Middle frontal gyrus (tissue), 1 donor: ENCODE measurements at regions not wholly inside any gene's neighbourhood (a gene's known extent, or its start where the extent isn't known, plus 50 kb on each side); places are given as distances from the start of the nearest gene placed in this dataset.
"Not testable (repeated sequence)": the region's sequence is repeated elsewhere in the genome, so short reads cannot be mapped to it uniquely, and the experiment has no call there.

Experiments used
- DNase-seq: peaks from one replicate; pipeline ENCODE4 v3.0.0-alpha.2; 2015; ENCODE audit warnings: low spot score; ENCODE audit errors: extremely low spot score

DNA sequence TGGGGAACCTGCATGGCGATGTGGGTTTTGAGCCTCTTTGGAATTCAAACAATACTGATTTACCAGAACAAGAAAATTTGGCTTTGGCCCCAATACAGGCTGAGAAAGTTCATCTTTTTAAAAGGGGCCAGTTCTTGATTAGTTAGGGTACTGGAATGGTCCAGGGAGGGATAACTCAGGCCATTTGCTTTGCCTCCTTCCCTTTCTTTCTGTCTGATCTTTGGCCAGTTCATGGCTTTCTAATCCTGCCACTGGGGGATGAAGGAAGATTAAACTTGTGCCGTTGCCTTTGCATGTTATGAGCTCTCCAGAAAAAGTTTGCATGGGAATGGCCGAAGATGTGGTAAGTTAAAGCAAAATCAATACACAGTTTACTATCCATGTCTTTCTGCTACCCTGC is 78.4 kb downstream of the ADAMTS15 start:
- no peak for DNase-seq

DNA sequence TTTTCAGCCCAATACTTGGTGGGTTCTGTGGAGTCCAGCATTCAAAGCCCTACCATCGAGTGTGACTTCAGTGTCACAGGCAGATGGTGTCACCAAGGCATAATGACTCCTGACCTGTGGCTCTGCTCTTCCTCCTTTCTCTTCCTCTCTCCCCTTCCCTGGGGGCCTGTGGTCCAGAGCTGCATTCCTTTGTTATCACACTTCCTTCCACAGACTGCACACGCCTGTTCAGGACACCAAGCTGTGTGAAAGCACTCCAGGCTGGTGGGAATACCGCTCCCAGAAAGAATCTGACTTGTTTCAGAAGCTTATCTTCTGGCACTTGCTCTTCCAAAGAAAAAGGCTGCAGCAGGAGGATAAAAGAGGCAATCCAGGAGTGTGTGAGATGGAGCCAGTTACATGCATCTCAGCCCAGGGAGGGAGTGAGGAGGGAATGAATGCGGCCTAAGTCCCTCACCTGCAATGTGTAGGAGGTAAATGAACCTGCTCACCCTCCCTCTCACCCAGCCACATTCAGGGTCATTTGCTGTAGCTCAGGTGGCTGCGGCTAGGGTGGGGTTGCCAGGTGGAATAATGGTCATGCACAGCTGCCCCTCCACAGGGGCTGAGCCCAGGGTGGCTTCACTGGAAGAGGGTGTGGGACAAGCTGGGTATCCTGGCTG is 79.3 kb downstream of the ADAMTS15 start:
- no peak for DNase-seq

DNA sequence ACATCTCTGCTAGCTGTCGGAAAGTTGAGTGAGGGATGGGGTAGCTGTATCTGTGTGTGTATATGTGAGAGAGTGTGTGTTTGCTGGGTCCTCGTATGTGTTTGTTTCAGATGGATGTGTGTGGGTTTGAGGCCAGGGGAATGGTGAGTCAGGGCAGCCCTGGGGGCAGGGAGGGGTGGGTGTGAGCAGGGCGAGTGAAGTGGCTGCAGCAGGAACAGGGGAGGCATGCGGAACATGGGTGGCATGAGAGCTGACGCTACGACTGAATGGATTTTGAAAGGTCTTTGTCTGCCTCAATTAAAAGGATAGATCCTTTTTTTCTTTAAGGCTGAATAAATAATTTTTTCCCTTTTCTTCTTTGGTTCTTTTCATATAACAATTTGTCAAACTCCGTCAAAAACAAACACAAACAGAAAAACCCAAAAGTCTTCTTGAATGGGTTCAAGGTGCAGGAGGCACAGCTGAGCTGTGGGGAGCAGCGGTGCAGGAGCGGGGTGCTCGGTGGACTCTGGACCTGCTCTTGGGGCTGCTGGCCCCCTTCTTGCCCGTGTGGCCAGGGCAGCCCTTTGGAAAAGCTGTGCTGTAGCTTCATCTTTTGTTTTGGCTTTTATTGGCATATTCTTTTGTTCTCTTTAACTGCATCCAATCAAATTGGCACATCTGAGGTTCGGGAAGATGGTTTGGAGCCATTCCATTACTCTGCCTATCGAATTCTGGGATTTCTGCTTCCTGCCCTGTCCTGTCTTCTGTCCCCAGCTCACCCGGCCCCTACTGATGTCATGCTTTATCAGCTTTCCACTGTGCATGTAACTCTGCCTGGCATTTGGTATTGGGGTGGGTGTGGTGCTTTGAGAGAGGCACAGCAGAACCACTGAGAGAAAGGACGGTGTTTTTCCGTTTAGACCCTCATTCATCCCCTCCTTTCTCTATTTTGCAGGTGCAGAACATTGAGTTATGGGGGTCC is 80.1 kb downstream of the ADAMTS15 start:
- DNase-seq: no peak

DNA sequence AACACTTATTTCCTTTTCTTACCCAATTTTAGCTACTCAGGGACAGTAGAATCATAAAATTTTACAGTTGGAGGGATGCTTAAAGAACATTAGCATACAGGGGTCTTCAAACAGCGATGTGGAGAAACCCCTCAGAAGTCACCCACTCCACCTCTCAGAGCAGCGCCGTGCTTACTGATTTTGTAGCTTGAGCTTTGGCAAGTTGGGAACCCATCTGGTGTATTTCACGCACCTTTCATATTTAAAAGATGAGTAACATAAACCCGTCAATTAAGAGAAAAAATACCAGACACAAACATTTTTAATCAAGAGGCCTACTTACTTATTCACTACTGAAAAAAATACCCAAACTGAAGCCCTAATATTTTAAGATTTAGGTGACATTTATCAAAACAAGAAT is 80.9 kb downstream of the ADAMTS15 start:
- DNase-seq: no peak

DNA sequence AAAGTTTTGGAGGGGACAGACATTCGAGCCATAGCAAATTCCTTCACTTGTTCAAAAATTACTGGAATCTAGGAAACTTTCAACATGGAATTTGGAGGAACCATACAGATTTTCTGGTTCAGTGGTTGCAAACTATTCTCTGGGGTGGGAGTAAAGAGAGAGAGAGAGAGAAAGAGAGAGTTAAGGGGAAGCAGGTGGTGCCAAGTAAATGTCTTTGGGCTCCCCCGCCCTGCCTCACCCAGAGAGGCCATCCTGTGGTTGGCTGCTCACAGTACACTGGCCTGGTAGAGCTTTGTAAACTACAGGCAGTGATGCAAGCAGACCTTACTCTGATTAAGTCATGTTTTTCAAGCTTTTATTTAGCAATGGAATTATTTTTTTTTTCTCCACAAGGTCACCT is 82.6 kb downstream of the ADAMTS15 start:
- no peak for DNase-seq

DNA sequence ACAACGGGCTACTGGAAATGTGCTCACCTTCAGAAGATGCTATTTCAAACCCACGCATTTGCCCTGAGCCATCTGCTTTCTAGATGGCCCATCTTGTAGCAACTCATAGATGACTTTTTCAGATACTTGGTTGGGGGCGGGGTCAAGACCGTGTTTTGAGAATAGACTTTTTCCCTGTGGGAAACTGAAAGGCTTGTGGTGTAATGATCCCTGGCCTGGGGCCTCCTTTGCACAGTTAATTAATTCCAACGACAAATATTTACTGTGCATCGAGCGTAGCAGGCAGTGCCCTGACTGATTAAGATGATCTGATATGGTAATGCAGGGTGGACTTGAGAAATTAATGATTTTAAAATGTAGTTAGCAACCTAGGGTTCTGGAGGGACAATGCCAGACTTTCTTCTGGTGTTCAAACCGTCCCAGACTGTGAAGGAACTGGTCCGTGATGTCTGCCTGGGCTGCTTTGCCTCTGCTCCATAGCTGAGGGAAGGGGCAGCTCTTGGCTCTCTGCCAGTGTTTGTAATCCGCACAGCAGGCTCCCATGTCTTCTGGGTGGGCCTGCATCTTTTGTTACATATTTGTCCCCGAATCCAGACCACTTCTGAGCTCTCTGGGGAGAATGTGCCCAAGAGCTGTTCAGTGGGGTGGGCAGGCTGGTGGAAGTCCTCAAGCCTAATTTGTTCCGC is 84.8 kb downstream of the ADAMTS15 start:
- no peak for DNase-seq

DNA sequence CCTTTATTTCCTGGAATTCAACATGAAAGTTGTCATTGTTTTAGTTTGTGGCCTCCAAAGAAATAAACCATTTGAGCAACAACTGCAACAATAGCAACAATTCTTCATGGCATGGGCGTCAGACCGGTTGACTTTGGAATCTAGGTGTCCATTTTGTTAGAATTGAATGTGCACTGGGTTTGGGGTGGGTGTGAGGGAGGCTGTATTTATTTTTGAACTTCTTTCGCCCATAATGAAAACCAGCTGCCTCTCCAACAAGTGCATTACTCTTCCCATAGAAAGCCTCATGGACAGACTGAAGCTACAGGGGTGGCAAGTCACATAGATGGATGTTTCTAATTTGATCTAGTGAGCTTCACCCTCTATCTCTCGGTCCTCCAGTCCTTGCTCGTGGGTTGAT is 85.4 kb downstream of the ADAMTS15 start:
- no peak for DNase-seq

DNA sequence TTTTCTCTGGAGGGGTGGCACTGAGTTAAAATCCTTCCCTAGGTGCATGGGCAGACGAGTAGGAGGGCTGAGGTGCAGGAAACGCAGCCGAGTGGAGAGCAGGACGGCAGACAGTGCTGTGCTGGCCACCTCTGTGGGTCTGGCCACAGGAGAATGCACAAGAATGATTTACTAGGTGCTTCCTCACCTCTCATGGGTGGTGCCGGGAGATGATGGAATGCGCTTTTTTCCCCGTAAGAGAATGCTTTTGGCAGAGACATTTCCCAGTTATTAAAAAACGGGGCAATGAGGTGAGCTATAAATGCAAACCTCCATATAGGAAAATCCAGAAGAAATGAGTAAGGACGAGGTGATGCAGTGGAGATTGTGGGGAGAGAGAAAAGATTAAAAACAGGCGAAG is 86.1 kb downstream of the ADAMTS15 start:
- DNase-seq: no peak

DNA sequence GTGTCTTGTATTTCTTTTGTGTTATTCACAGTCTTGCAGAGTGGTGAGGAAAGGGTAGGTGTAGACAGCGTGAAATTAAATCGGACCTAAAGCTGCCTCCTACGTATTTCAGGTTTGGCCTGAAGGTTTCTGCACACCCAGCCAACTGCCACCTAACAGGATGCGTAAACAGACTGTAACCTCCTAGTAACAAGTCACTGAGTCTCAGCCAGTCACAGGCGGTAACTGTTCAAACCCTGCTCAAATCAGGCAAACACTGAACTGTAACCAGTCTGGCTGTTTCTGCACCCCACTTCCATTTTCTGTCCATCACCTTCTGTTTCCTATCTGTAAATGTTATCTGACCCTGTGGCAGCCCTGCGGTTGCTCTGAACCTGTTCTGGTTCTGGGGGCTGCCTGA is 87.1 kb downstream of the ADAMTS15 start:
- no peak for DNase-seq

DNA sequence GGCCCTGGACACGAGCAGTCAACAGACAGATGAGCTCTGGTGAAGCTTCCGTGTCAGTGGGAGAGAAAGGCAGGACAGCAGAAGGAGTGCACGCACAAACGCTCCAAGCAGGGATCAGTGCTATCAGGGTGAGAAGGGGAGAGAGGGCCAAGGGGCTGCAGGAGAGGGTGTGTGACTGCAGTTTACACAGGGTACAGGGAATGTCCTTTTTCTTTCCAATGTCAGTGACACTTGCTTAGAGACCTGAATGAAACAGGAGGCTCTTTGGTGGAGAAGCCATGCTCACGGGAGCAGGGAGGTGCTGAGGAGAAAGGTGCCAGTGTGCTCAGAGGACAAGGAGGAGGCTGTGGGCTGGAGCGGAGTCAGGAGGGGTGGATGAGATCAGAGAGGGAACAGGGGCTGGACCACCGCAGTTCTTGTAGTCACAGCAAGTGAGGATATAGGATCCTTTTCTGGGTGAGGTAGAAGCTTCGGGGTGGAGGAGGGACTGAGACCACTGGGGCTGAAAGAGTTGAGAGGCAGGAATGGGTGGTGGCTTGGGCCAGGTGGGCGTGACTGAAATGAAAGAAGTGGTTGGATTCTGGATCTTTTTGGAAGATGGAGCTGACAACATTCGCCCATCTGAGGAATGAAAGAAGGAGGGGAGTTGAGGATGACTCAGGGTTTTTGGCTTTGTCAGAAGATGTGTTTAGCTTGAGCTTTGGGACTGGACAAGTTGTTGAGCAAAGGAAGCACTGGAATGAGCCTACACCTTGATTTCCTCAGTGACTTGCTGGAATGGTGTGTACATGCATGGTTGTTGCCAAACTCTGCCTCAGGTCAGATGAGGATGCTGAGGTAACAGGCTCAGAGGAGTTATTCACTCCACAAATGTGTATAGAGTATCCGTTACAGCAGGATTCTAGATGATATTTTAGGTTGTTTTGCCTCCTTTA is 87.9 kb downstream of the ADAMTS15 start:
- DNase-seq: no peak

DNA sequence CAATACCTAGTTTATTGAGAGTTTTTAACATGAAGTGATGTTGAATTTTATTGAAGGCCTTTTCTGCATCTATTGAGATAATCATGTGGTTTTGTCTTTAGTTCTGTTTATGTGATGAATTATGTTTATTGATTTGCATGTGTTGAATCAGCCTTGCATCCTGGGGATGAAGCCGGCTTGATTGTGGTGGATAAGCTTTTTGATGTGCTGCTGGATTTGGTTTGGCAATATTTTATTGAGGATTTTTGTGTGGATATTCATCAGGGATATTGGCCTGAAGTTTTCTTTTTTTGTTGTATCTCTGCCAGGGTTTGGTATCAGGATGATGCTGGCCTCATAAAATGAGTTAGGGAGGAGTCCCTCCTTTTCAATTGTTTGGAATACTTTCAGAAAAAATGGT is 91.2 kb downstream of the ADAMTS15 start:
- DNase-seq: not testable (repeated sequence)

DNA sequence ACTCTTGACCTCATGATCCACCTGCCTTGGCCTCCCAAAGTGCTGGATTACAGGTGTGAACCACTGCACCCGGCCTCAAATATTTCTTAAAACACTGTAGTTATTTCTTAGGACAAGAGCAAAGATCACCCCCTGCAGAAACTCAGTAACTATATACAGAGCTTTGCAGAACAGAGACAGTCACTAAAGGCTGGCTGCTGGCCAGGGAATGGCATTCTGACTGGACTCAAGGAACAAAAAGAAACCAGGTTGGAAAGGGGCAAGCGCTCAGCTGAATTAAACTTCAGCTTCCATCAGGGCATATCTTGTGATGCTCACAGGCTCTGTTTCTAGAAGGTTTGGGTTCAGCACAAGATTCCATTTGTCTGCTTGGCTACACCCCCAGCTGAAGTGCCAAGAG is 95.8 kb downstream of the ADAMTS15 start:
- no peak for DNase-seq

DNA sequence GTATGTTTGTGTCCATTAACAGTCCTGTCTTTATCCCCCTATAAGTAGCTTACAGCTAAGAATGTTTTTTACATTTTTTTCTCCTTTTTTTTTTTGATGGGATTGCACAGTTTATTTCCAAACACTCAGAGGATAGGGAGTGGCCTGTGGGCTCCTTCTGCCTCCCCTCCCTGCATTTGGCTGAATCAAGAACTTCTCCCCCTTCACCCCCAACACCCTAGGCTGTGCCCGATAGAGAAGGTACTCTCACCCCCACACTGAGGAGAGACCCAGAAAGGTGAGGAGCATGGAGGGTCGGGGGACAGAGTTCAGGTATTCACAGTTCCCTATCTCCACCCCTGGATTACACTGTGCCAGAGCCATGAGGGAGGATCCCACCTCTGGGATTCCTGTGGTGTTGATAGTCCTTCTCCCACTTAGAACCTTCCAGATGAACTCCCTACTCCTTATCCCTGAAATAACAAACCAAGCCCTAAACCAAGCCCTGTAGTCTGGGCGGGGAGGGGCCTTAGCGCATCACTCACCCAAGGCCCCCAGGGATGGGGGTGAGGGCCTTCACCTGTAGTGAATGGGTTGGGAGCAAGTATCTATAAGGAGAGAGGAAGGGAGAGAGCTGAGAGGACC is 97.1 kb downstream of the ADAMTS15 start:
- DNase-seq: no peak

DNA sequence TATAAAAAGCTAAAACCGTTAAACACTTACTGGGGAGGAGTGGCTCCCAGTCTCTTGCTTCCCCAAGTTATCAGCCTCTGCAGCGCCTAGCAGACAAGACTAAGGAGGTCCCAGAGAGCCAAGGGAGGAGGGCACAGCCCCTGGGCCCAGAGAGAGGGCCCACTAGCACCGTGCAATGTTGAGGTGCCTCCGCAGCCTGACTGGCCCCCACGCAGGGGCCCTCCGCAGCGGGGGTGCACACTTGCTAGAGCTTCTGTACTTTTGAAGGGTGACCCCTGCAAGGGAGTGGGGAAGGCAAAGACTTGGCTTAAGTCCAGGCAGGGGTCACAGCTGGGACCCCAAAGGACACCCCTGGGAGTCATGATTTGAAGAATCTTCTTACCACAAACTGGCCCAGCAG is 98.0 kb downstream of the ADAMTS15 start:
- no peak for DNase-seq

DNA sequence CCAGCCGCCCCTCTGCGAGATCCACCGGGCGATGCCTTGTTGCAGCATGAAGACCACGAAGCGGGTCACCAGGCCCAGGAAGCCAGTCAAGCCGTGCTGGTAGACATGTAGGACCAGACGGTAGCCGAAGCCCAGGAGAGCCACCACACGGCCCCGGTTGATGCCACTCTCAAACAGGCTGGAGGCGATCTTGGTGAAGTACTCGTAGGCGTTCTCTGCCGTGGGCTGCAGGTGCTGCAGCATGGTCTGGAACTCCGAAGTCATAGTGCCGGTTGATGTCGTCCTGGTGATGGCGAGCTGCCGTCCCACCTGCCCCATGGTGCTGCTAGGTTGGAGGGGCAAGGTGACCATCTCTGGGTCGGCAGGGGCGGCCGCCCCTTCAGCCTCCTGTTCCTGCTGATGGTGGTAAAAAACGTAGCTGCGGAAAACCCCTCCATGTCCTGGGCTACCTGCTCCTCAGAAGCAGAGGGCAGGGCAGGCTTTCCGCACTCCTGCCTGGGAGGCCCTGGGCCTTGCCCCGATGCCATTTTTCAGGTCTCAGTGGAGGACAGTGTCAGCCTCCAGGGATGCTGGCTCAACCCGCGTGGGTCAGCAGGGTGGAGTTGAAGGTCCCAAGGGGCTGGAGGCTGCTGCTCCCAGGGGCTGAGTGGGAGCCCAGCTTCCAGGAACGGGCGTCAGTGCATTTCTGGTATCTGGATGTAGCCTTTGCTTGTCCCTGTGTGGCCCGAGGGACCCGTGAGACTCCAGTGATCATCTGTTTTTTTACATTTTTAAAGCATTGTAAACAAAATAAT is 98.7 kb downstream of the ADAMTS15 start:
- no peak for DNase-seq

DNA sequence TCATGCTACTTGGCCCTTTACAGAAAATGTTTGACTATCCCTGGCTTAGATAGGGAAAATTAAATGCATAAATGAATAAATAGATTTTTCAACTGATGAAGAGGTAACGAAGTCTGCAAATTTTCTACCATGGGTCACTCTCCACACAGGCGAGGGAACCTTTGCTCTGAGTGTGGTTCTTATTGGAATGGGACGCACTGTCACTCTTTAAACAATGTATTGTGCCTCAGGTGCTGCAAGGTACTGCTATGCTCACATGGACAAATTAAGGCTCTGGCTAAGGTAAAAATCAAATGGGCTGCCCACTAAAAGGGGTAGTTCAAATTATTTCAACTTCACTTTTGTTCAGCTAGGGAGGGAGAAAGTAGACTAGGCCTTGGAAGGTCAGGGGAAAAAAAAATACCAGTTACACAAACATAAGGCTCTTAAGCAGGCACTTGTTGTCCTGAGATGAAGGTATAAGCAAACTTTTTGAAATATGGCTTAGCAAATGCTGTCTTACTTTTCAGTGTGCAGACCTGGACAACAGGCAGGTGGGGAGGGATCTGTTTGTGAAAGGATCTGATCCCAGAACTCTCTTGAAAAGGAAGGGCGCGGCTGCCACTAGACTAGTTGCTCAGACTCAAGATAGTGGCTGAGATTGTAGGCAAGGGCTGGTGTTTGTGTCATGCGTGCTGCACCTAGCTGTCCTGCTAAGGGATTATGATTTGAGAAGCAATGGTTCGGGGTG is 99.5 kb downstream of the ADAMTS15 start:
- no peak for DNase-seq

DNA sequence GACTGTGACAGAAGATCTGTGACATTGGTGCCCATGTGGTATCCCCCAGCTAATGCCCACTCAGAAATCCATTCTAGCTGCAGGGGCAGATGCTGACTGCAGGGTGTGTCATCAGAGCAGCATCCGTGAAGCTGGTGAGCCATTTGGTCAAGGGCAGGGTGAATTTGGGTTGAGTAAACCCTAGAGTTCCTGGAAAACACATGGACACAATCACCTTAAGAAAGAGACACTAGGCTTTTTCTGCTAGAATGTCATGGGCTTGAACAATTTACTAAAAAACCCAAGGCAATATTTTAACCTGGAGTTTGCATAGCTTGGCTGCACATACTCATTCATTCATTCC is 100.0 kb downstream of the ADAMTS15 start:
- no peak for DNase-seq

DNA sequence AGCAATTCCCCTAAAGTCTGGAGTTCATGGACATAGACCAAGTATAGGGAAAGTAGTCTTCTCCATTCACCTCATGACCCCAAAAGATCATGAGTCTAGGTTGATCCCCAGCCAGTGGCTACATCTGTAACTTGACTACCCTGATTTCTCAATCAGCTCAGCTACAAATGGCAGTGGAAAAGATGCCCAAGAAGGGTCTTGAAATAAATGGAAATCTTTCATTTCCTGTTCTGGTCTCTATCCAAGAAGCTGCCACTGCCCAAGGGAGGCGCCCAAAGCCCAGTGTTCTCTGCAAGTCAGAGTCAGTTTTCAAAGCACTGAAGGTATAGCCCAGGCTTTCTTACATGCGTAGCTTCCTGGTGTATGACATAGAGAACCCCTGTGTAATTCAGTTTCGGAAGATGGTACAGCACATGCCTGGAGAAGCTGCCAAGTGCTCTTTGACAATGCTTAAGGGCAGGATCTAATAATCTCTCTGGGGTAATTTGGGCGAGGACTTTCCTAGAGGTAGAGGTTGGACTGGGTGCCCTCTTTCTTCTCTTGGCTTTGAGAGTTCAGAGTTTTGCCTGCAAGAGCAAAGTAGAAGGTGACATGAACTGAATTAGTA is 101.1 kb downstream of the ADAMTS15 start:
- DNase-seq: no peak

DNA sequence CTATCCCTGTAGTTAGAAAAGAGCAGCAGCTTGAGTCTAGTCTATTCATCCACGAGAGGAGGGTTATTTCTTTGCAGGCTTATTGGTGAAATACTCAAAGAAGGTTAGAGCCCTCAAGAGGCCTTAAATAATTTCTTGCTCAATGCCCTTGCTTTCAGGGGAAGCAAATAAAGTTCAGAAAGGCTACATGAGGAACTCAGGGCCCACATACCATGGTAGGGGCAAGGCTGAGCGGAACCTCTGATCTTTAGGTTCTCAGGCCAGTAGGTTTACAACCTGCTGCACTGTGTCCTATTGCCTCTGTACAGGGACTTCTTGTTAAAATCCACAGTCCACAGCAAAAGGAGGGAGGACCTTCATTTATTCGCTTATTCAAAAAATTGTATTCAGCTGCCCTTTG is 101.7 kb downstream of the ADAMTS15 start:
- DNase-seq: no peak
